HG03469 (cell line): ENCODE measurements at regions not wholly inside any gene's neighbourhood (a gene's known extent, or its start where the extent isn't known, plus 50 kb on each side); places are given as distances from the start of the nearest gene placed in this dataset.

Experiments used
- ATAC-seq: cut with Tn5 transposase; IDR thresholded peaks from one replicate; pipeline ENCODE4 v1.9.1; 2021; ENCODE audit warnings: mild to moderate bottlenecking, moderate library complexity, moderate number of reproducible peaks; ENCODE audit not compliant: unreplicated experiment

- no peak for ATAC-seq
Measured at GRCh38 chr2:187922846-187923245, 368.6 kb upstream of the TFPI start.

- no peak for ATAC-seq
Measured at GRCh38 chr2:187924293-187924692, 367.4 kb upstream of the GULP1 start.

- no peak for ATAC-seq
Measured at GRCh38 chr2:187934236-187934635, 357.4 kb upstream of the GULP1 start.

GRCh38 chr2:187934692-187935091 lies 357.0 kb upstream of the GULP1 start:
- no peak for ATAC-seq

- ATAC-seq, result no peak
Measured at GRCh38 chr2:187935126-187935525, 356.5 kb upstream of the GULP1 start.

- ATAC-seq, result no peak
Measured at GRCh38 chr2:187936228-187936627, 355.4 kb upstream of the GULP1 start.

GRCh38 chr2:187939180-187939579 lies 352.5 kb upstream of the GULP1 start:
- ATAC-seq, result no peak

GRCh38 chr2:187942876-187943275 lies 348.8 kb upstream of the GULP1 start:
- no peak for ATAC-seq

- ATAC-seq, result no peak
Measured at GRCh38 chr2:187943772-187944369, 347.8 kb upstream of the GULP1 start.

GRCh38 chr2:187949859-187950258 lies 341.8 kb upstream of the GULP1 start:
- ATAC-seq, result no peak

GRCh38 chr2:187951470-187952218 lies 340.0 kb upstream of the GULP1 start:
- ATAC-seq, result no peak

GRCh38 chr2:187956906-187957534 lies 334.7 kb upstream of the GULP1 start:
- ATAC-seq, result no peak

GRCh38 chr2:187959821-187960220 lies 331.9 kb upstream of the GULP1 start:
- ATAC-seq, result no peak

- no peak for ATAC-seq
Measured at GRCh38 chr2:187962538-187962937, 329.1 kb upstream of the GULP1 start.

- no peak for ATAC-seq
Measured at GRCh38 chr2:187964746-187965145, 326.9 kb upstream of the GULP1 start.

GRCh38 chr2:187966924-187967323 lies 324.8 kb upstream of the GULP1 start:
- ATAC-seq, result no peak

GRCh38 chr2:187971893-187972292 lies 319.8 kb upstream of the GULP1 start:
- ATAC-seq, result no peak

- no peak for ATAC-seq
Measured at GRCh38 chr2:187976259-187976985, 315.3 kb upstream of the GULP1 start.

- ATAC-seq, result no peak
Measured at GRCh38 chr2:187976986-187977333, 314.7 kb upstream of the GULP1 start.

- ATAC-seq, result no peak
Measured at GRCh38 chr2:187978356-187978755, 313.3 kb upstream of the GULP1 start.

GRCh38 chr2:187982668-187983067 lies 309.0 kb upstream of the GULP1 start:
- ATAC-seq, result peak; percentile 90

- ATAC-seq, result no peak
Measured at GRCh38 chr2:187985195-187985594, 306.5 kb upstream of the GULP1 start.
